ENCODE measurements at regions not wholly inside any gene's neighbourhood (a gene's known extent, or its start where the extent isn't known, plus 50 kb on each side); places are given as distances from the start of the nearest gene placed in this dataset.
"Not testable (repeated sequence)": the region's sequence is repeated elsewhere in the genome, so short reads cannot be mapped to it uniquely, and the experiment has no call there.

DNA sequence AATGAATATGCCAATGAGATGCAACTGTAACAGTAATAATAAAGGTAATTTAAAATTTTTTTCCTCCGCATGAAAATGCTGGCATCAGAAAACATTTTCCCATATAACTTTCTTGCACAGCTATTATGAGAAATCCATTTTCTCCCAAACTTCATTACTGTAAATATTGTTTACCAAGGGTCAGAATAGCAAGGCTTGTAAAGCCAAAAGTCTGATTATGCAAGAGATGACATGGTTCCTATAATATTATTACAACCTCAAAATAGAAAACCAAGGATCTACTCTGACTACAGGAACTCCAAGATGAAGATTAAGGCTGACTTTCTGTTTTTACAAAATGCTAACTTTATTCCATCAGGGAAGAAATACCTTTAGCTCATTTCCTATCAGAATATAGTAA is 162.7 kb upstream of the CDK1 start:
- no peak for DNase-seq (ENCODE audit: low spot score)

DNA sequence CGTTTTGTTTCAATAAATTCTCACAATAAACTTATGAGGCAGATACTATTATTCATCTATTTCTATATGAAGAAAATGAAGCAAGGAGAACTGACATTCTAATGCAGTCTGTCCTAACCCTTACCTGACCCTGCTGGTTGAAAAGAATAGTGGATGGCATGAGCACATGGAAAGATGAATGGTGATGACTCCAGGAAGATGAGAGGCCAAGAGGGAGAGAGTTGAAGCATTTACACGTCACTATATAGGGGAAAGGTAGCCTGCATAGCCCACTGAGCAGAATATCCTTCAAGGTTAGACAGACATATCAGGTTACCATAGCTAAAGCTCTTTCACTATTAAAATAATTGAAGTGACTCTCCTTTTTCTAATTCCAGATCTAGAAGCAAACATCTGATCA is 163.9 kb upstream of the CDK1 start:
- no peak for DNase-seq (ENCODE audit: low spot score)

DNA sequence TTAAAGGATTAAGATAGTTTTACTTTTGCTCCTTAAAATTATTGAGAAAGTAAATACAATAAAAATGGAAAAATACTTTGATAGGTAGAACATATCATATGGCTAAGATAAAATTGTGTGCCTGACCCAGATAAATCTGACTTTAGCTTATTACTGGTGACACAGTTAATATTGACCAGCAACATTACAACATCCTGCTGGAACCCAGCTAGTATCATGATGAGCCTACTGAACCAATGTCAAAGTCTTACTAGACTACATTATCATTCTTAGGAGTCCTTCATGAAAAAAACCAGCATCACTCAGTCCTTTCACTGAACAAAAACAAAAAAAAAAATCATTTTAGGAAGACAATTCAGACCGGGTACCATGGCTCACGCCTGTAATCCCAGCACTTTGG is 164.8 kb upstream of the CDK1 start:
- DNase-seq (ENCODE audit: low spot score): no peak

DNA sequence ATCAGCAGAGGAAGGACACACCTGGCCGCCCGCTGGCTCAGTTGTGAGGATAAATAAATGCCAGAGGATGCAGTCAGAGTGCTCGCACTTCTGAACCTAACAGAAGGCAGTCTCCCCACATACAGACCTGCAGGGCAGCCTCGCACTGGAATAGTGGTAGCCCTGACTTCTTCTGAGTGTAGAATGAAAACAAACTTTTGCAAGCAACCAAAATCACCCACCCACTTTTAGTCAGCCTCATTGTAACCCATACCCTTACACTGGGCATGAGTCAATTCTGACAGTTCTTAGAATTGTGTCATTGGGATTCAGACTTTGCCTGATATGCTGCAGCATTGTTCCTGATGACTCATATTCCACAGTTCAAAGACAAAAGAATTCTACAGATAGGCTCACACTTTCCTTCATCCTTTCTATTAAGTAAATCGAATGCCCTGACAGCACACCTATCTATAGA is 167.0 kb upstream of the CDK1 start:
- peak; percentile 86 for DNase-seq (ENCODE audit: low spot score)

DNA sequence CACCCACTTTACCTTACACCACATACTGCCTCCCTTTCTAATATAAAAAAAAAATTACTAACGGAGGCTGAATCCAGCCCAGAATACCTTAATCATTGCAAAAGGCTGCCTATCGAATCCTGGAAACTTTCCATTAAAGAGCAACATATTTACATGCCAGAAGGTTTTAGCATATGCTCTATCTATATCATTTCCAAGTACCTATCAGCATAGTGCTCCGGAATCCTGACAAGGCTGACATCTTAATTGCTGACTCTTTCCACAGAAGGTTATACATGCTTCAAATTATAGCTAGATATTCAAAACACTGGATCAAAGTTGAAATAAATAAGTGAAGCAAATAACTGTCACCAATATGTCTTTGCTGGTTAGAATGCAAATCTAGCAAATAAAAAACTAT is 170.9 kb upstream of the CDK1 start:
- DNase-seq (ENCODE audit: low spot score): no peak

DNA sequence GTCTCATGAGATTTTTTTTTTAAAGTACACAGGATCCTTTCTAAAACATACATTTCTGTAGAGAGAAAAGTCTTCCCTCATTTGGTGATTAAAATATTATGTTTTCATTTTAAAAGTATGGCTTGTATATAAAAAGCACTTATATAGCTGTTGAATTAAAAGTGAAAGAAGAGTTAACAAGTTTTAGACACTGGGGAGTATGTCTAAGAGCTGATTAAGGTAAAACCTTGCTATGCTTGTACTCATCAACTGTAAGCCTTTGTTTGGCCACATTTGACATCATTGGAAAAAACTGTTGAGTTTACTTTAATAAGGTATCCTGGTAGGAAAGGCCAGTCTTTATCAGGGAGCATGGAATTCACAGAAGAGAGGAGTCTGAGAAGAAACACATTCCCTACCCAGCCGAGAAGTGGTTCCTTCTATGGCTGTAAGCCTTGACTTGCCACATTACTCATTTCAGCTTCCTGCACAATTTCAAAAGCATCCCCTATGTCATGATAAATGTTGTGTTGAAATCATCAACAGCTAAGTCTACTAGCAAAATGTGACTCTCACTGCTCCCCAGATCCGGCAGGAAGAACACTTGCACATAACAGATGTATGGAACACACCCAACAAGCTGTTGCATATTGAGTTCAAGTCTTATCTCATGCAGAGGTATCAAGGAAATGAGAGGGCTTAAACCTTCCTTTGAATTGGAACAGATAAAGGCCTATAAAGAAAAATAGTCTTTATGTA is 171.8 kb upstream of the CDK1 start:
- DNase-seq (ENCODE audit: low spot score): peak; percentile 4

DNA sequence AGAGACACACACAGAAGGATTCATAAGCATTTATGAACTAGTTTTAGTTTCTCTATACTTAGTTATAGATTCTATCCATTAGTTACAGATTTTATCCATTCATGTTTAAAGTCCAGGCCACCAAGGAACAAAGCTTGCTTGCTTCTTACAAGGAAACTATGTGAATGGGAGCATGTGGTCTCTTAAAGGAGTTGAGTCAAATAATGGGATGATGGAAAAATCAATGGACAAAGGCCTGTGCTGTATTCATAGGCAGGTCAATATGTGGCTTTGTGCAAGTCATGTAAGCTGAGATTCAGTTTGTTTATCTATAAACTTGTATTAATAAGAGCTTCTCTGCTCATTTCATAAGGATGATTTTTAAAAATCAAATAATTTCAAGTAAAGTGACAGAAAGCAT is 172.8 kb upstream of the CDK1 start:
- DNase-seq (ENCODE audit: low spot score): no peak

DNA sequence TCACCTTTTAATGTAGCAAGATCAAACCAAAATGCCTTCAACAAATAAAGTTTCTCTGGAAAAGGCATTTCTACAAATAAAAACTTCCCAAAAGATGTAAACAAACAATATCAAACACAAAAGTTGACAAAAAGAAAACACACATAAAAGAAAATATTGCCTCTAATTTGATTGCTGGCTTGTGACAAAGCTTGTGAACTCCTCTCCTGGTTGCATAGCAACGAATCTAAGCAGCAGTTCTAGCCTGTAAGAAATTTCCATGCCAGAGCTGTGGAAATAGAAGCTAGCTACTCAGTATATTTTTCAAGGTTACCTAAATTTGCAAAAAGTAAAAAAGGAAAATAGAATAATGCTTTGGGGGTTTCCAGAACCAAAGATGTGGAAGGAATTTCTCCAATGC is 173.9 kb upstream of the CDK1 start:
- no peak for DNase-seq (ENCODE audit: low spot score)

DNA sequence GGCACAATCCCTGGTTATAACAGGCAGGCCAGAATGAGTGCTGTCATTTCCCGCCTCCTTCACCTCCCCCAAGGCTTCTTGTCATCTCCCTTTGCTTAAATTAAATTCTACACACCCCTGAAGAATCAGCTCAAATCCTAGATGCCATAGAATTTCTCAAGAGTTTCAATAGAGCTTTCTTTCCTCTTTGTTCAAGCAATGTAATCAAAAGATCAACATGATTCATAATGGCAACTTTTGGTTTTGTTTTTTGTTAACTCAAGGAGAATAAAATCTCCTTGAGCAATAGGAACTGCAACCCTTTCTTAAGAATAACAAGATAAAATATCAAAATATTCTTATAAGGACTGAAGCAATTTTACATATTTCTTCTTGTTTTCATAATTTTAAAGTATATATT is 180.8 kb upstream of the CDK1 start:
- no peak for DNase-seq (ENCODE audit: low spot score)

DNA sequence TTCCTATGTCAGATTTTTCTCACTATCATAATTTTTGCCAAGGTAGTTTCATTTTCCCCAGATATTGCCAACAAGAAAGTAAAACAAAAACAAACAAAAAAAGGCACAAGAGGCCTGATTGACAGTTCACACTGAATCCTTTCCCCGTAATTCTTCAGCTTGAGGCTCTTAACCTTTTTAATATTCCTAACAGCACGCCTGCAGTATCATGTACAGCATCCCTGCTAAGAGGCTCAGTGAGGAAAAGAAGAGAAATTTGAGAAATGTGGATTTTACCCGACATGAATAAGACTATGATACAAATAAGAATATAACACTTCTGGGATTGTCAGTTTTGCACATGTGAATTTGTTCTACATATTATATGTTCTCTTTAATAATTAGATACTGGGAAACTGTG is 182.4 kb upstream of the CDK1 start:
- DNase-seq (ENCODE audit: low spot score): no peak

DNA sequence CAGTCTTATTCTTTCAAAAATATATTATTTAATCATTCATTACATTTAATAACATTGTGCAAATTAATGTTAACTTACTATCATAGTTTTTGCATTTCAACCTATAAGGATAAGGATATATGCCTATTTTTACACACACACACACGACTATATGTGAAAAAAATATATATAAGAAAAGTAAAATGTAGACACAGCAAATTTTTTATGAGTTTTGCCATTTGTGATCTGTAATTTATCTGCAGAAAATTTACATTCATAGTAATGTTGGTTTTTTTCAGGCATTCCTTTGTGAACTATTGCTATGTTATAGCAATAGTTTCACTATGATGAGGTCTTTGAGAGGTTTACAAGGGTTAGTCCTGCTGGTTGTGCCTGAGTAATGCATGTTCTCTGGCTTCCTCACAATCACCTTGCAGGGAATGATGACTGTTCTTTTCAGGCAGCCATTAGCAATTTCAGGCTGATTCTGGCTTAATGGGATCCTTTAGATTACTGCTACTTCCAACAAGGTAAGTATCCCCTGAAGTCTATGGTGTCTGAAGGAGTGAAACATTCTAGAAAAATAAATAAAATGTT is 183.7 kb upstream of the CDK1 start:
- DNase-seq (ENCODE audit: low spot score): peak; percentile 25

DNA sequence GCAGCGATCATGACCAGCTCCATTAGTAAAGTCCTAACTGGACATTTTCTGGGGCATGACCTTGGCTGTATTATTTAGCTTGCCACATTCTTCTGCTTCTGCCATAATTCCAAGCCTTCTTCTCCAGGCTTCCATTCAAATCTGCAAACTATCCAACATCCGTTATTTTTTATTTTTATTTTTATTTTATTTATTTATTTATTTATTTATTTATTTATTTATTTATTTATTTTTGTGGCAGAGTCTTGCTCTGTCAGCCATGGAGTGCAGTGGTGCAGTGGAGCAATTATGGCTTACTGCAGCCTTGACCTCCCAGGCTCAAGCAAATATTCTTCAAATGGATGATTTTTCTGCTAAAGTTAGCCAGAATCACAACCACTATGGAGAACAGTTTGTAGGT is 187.2 kb upstream of the CDK1 start:
- DNase-seq (ENCODE audit: low spot score): no peak

DNA sequence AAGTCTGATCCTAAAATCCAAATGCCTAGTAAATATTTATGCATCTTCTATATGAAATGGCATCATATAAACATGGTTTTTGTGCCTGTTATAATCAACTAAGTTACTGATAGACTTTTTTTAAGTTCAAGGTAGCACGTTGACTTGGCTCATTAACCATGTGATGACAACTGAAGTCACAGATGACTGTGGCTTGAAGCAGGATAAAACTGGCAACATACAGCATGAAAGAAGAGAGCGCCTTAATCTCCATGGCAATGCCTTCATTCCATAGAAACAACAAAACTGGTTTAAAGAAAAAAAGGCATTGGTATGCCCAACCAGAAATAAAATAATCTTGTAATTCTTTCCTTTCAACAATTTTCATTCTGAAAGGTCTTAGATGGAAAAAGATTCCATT is 188.9 kb upstream of the CDK1 start:
- DNase-seq (ENCODE audit: low spot score): no peak

DNA sequence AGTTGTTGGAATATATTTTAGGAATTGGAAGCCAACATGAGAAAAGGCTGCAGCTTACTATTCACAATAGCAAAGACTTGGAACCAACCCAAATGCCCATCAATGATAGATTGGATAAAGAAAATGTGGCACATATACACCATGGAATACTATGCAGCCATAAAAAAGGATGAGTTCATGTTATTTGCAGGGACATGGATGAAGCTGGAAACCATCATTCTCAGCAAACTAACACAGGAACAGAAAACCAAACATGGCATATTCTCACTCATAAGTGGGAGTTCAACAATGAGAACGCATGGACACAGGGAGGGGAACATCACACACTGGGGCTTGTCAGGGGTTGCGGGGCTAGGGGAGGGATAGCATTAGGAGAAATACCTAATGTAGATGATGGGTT is 192.1 kb upstream of the ANK3 start:
- not testable (repeated sequence) for DNase-seq (ENCODE audit: low spot score)

DNA sequence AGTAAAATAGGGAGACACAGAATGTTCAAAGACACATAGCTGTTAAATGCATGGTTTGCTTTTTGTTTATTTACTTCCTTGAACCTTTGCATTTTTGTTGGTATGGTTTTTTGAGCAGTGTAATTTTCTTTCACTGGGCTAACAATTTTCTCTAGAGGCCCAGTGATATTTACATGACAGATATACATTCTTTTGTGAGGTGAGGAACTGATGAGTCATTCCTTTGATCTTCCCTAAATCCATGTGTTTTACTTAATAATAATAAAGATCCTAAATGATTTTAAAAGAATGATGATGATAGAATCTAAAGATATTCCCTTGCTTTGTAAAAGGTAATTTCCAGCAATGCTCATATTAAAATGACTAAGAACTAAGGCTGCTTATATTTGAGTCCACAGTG is 188.5 kb upstream of the ANK3 start:
- DNase-seq (ENCODE audit: low spot score): no peak

DNA sequence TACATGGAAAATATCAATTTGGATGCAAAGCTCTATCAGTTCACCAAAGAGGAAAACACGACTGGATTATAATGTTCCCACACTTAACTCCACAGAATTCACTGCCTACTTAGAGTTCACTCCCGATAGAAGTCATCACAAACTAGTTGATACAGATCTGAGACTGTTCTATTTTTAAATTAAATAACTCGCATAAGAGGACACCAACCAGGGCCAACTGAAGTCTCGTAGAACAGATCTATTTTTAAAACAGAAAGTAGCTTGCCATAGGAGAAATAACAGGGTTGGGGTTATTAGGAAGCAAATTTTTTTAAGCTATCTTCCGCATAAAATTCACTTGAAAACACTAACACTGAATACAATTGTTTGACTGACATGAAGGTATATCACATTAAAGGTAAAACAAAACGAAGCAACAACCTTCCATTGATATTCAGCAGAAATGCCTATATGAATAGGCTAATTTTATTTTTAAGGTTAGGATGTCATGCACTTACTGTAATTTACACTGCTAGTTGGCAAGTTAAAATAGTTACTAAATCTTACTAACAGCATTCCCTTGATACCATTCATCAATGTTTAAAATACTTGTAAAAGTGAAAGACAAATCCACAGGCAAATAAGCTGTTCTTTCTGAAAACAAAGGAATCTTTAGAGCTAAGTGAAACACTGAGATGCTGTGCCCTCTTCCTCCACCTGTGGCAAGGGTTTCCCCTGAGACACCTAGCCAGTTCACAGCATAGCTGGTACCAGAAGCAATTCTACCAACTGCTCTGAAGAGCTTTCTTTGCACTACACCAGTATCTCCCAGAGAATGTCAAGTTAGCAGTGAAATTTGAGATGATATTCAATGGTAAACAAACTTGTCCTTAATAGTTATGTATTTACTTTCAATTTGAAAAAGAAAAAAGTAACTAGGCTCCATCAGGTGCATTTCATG is 186.7 kb upstream of the ANK3 start:
- DNase-seq (ENCODE audit: low spot score): no peak

DNA sequence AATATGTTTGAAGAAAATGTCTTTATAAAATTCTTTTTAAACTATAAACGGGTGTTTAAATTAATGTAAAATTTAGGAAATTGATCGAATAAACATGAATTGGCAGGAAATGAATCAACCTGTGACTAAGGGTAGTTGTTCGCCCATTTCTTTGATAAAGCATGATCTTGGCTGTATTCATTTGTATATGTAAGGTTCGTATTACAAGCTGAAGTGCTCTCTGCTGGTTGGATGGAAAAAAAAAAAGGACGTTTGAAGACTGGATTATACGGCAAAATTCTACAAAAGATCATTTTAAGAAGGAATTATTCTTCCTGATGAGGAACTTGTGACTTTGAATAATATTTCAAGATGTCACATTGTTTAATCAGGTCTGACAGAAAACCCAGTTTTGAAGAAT is 185.4 kb upstream of the ANK3 start:
- peak; percentile 2 for DNase-seq (ENCODE audit: low spot score)

DNA sequence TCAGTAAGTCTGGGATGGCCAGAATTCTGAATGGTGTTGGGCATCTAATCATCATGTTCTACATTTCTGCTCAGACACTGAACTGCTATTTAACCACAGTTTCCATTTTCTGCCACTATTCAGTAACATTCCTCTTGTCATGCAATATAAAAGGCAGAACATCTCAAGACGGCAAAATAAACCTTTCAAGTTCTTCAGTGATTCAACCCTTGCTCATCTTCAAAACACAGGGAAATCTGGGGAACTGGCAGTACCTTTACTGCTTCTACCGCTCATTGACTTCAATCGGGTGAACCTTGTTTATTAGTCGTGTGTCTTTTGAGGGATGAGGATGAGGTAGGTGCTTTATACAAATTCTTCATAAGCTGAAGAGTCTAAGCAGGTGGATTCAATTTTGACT is 184.7 kb upstream of the ANK3 start:
- DNase-seq (ENCODE audit: low spot score): no peak

DNA sequence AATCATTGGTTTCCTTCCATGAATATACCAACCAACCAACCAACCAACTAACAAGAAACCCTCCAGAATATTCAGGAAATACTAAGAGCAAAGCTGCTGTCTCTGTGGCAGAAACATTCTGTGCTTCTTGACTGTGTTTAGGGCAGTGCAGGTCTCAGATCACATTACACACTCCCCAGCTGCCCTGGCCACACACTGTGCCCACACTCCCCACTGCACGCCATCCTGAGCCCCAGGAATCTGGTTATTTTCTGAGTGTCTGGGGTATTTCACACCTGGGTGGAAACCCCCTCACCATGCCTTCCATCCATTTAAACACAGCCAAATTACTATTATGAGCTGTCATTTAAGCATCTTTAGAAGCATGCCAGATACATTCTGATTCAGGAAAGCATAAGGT is 183.7 kb upstream of the ANK3 start:
- no peak for DNase-seq (ENCODE audit: low spot score)

DNA sequence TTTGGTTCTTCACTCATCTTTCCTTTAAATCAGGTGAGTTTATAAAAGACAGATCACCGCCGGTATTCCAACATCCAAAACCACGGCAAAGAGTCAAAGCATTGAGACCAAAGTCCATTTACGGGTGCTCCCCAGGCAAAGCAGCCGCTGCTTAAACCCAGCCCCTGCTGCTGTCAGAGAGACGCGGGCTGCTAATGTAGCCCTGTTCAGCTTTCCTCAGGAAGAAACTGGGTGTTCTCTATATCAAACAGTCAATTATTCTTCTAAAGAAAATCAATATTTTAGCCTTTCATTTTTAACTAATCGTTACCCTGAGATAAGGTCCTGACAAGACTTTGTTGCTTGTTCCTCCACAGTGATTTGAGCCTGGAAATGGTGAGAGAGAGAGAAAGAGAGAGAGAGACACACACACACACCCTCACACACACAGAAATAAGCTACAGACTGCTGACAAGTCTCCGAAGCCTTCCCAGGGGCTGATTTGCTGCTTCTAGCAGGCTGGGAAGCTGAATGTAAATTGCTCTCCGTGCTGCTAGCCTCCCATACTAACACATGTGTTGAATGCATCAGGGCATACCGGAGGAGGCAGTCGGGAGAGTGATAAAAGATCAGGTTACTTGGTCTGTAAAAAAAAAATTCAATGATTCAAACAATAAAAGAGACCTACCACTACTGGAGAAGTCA is 183.0 kb upstream of the ANK3 start:
- no peak for DNase-seq (ENCODE audit: low spot score)

DNA sequence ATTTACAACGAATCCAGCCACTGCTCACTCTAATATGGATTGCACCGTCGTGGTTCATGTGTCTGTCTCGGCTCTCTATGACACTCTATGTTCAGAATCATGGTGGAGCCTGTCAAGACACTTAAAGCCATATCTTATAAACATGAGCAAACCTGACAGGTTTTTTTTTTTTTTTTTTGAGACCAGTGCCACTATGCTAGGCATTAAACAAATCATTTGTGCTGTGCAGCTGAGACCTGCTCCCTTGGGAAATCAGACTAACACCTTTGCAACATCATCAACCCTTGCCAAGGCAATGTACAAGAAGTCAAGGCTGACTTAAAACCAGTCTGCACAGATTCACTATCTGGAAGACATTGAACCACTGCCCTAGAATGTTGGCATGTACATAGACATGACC is 181.2 kb upstream of the ANK3 start:
- no peak for DNase-seq (ENCODE audit: low spot score)

DNA sequence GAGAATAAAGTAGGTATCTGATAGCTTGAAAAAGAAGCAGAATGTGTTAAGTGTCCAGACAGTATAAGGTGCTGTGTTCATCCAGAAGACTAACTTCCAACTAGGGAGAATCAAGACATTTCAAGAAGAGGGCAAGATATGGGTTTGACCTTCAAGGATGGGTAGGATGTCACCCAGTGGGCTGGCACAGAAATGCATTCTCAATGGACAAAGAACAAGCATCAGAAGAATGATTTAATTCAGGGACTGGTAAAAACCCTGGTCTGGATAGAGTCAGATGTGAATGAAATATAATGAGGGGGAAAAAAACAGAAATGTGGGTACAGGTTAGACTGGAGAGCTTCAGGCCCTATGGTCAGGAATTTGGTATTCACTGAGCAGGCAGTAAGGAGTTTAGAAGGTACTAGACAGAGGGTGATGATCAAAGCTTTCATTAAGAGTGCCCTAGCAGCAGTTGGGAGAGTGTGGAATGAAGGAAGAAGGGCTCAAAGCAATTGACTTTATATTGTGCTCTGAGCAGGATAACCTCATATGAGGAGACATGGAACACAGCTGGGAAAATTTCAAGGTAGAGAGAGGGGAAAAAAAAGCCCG is 180.7 kb upstream of the ANK3 start:
- no peak for DNase-seq (ENCODE audit: low spot score)

Data from RKO (cell line).